Lower leg skin (tissue), 3 donors: ENCODE measurements at regions not wholly inside any gene's neighbourhood (a gene's known extent, or its start where the extent isn't known, plus 50 kb on each side); places are given as distances from the start of the nearest gene placed in this dataset.

ENCODE experiments used
- CTCF ChIP-seq, 3 donors: fragments of 450-650 bp; IDR thresholded peaks; one replicate each; pipeline ENCODE4 v1.5.1; 2016; ENCODE audit warnings: antibody characterized with exemption in 3 of 3, mild to moderate bottlenecking in 3 of 3, moderate library complexity in 2 of 3
- POLR2A ChIP-seq, 2 donors: fragments of 450-650 bp; IDR thresholded peaks; one replicate each; pipeline ENCODE4 v1.6.1; 2016 to 2017; ENCODE audit warnings: antibody characterized with exemption in 2 of 2, mild to moderate bottlenecking in 1 of 2, moderate library complexity in 1 of 2

DNA sequence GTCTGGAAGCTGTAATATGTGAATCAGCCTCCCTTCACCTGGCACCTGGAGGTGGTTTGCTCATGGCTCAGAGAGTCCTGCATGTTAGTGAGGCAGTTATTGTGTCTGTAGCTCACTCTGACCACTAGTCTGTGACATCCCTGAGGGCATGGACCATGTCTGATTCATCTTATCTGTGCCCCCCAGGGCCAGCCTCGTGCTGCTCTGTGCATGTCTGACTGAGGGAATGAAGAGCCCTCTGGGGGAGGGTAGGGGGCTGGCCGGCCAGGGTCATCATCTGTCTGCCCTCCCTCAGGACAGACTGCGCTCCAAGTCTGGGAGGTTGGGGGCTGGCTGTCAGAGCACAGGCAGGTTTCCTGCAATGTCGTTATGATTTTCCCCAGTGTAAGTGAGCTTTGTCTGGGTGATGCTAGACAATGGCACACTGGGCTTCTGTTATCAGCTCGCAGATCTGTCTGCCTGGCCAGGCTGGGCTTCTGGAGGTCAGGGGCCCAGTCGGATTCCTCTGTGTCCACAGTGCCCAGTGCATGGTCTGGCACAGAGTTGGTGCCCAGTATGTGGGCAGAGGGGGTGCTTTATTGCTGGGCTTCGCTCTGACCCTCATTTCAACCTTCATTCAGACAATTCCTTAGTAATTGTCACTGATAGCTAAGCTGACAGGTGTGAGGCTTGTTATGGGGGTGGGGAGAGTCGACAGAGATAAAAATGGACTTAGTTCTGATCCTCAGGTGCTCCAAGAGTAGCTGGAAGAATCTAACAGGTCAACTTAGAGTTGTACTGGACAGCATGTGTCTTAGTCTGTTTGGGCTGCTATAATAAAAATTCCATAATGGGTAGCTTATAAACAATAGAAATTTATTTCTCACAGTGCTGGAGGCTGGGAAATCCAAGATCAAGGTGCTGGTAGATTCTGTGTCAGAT is 85.7 kb upstream of the SHB start:
- TF ChIP-seq CTCF (IDR thresholded peaks at IDR 0.05), result no peak
- no peak for TF ChIP-seq POLR2A (IDR thresholded peaks at IDR 0.05)
